22Rv1 (cell line): ENCODE measurements at regions not wholly inside any gene's neighbourhood (a gene's known extent, or its start where the extent isn't known, plus 50 kb on each side); places are given as distances from the start of the nearest gene placed in this dataset.

Experiments
- ZFX ChIP-seq: fragments of 450-650 bp; IDR thresholded peaks from 2 replicates; pipeline ENCODE4 v1.6.1; 2017; ENCODE audit warnings: antibody characterized with exemption, borderline replicate concordance
- TF ChIP-seq, protein P1 (sequence below): fragments of 450-650 bp; IDR thresholded peaks from 2 replicates; pipeline ENCODE4 v1.5.1; 2017; ENCODE audit warnings: mild to moderate bottlenecking

DNA sequence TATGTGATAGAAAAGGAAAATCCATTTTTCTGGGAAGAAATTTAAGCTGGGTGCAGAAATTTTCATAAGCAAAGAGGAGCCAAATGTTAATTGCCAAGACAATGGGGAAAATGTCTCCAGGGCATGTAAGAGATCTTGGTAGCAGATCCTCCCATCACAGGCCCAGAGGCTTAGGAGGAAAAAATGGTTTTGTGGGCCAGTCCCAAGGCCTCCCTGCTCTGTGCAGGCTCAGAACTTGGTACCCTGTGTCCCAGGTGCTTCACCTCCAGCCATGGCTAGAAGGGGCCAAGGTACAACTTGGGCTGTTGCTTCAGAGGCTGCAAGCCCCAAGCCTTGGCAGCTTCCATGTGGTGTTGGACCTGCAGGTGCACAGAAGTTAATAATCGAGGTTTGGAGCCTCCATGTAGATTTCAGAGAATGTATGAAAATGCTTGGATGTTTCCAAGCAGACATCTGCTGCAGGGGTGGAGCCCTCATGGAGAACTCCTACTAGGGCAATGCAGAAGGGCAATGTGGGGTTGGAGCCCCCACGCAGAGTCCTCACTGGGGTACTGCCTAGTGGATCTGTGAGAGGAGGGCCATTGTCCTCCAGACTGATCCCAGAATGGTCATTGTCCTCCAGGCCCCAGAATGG lies 77.7 kb upstream of the ATP2B1 start:
- TF ChIP-seq, protein P1, sequence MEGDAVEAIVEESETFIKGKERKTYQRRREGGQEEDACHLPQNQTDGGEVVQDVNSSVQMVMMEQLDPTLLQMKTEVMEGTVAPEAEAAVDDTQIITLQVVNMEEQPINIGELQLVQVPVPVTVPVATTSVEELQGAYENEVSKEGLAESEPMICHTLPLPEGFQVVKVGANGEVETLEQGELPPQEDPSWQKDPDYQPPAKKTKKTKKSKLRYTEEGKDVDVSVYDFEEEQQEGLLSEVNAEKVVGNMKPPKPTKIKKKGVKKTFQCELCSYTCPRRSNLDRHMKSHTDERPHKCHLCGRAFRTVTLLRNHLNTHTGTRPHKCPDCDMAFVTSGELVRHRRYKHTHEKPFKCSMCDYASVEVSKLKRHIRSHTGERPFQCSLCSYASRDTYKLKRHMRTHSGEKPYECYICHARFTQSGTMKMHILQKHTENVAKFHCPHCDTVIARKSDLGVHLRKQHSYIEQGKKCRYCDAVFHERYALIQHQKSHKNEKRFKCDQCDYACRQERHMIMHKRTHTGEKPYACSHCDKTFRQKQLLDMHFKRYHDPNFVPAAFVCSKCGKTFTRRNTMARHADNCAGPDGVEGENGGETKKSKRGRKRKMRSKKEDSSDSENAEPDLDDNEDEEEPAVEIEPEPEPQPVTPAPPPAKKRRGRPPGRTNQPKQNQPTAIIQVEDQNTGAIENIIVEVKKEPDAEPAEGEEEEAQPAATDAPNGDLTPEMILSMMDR: no peak
- no peak for TF ChIP-seq ZFX
